NCI-H226 (cell line): ENCODE measurements at regions not wholly inside any gene's neighbourhood (a gene's known extent, or its start where the extent isn't known, plus 50 kb on each side); places are given as distances from the start of the nearest gene placed in this dataset.
"Not testable (repeated sequence)": the region's sequence is repeated elsewhere in the genome, so short reads cannot be mapped to it uniquely, and the experiment has no call there.

ENCODE experiments used
- DNase-seq: peaks from one replicate; pipeline ENCODE4 v3.0.0-alpha.2; 2015

DNA sequence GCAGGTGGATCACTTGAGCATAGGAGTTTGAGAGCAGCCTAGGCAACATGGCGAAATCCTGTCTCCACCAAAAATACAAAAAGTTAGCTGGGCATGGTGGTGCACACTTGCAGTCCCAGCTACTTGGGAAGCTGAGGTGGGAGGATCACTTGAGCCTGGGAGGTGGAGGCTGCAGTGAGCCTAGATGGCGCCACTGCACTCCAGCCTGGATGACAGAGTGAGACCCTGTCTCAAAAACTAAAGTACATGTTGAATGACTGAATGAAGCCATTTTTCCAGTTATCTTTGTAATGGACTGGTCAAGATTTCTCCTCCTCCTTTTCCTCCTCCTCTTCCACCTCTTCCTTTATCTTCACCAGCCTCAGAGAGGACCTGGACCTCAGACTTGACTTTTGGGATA, 272.0 kb downstream of the SMAD2 start:
- DNase-seq: no peak

GRCh38 chr18:47654988-47655387, 275.5 kb downstream of the SMAD2 start:
- no peak for DNase-seq

DNA sequence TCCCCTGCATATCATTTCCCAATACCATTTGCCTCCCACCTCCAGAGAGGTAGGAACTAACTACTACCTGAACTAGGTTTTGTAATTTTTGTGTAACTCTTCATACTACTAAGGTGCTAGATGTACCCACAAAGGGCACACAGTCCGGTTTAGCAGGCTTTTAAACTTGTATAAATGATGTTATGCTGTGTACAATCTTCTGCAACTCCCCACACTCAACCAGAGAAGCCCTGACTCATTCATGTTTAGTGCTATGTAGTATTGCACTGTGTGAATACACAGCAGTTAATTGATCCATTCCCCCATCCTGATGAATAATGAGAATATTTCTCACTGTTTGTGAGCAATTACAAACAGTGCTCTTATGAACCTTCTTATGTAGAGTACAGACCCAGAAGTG, 285.6 kb downstream of the SMAD2 start:
- DNase-seq: no peak

DNA sequence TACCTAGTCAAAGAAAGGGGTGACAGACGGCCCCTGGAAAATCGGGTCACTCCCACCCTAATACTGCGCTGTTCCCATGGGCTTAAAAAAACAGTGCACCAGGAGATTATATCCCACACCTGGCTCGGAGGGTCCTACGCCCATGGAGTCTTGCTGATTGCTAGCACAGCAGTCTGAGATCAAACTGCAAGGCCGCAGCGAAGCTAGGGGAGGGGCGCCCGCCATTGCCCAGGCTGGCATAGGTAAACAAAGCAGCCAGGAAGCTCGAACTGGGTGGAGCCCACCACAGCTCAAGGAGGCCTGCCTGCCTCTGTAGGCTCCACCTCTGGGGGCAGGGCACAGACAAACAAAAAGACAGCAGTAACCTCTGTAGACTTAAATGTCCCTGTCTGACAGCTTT, 292.9 kb downstream of the SMAD2 start:
- not testable (repeated sequence) for DNase-seq

DNA sequence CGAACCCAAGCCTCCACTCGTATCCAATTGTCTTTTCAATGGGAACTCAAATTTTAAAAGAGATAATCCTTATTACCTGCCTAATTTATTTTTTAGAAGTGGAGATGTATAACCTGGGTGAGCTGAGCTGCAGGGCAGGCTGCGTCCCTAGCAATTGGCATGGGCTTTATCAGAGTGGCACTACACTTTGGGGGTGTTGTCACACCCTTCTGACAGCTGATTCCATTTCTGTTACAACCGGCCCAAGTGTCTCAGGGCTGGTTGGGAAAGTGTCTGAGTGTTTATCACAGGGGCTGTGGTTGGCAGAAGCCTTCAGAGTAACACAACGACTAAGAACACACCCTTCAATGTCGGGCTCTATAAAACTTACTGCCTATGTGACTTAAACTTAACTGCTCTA, 295.0 kb downstream of the SMAD2 start:
- no peak for DNase-seq

- no peak for DNase-seq
These were observed 297.4 kb downstream of the SMAD2 start for GRCh38 chr18:47632970-47633635.

DNA sequence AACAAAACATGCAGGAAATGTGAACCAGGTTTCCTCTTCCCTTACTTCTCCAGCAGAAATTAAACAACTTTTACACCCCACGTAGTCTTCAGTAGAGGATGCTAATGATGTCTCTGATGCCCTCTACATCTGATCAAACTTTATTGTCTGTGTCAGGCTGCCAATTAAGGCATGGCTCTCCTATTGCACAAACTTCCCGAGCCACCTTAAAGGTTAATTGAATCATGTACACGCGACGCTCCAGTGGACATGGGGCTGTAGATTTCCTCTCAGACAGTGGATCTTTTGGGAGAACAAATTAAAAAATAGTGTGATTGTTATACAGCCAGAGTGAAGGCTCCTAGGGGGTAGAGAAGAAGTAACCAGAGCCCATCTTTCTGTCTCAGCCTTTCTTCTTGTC, 301.6 kb downstream of the SMAD2 start:
- DNase-seq: no peak

- DNase-seq: no peak
These were observed 302.1 kb downstream of the SMAD2 start for GRCh38 chr18:47628240-47628781.

GRCh38 chr18:47627030-47627429, 303.4 kb downstream of the SMAD2 start:
- DNase-seq: no peak

DNA sequence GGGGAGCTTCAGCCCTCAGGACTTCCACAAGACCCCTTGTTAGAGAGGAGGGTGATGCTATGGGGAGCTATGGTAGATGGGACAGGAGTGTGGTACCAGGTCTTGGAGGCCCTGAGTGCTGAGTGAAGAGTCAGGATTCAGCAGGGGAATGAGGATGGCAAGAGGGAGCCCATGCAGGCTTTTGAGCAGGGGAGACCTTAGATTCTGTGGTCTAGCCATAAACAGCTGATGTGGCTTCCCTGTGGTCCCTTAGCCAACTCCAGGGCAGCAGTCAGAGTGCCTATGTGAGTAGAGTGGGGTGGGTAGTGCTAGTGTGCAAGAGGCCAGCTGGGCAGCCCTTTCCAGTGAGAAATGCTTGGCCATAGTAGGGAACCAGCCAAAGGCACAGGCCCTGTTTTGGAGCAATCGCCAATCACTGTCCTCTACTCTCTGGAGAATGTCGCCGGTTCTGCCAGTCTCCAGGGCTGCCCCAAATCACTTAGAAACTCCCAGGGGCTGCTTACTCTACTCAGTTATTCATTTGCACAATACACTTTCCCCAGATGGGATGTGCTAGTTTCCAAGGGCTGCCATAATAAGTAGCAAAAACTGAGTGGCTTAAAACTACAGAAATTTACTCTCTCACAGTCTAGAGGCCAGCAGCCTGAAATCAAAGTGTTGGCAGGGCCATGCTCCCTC, 310.5 kb downstream of the SMAD2 start:
- DNase-seq: no peak

- no peak for DNase-seq
These were observed 311.7 kb downstream of the SMAD2 start for GRCh38 chr18:47618758-47619157.

GRCh38 chr18:47615043-47615442, 315.4 kb downstream of the SMAD2 start:
- DNase-seq: no peak

- no peak for DNase-seq
These were observed 316.5 kb downstream of the SMAD2 start for GRCh38 chr18:47613929-47614328.

GRCh38 chr18:47611649-47612048, 318.8 kb downstream of the SMAD2 start:
- DNase-seq: no peak

DNA sequence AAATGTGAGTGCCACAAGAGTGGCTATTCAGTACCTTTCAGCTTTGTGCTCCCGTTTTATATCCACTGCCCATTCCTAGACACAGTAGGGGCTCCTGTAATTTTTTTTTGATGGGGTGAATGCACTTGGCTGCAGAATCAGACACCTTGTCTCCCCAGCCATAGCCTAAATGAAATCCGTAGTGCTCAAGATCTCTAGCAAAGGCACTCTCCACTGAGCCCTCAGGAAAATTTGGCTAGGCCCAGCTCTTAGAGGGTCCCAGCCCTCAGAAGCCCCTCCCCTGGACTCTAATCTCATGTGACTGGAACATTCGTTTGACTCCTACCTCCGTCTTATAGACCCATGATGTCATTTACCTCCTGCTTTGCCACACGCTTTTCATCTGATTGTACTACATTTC, 323.9 kb downstream of the SMAD2 start:
- DNase-seq: no peak

DNA sequence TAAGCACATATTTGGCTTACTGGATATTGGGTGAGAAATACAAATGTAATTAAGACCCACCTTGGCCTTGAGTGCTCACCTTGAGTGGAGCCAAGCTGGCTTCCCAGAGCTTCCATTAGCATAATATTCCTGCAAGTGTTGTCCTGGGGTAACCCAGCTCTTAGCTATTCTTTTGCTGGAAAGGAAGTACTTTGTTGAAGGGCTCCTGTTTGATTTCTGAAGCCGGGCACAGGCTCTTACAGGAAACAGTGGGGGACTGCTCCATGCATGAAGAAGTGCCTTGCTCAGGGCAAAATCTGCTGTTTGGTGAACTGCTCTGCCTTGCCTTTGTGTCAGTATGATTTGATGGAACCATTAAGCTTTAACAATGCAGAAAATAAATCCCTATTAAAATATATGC, 325.4 kb downstream of the SMAD2 start:
- no peak for DNase-seq

DNA sequence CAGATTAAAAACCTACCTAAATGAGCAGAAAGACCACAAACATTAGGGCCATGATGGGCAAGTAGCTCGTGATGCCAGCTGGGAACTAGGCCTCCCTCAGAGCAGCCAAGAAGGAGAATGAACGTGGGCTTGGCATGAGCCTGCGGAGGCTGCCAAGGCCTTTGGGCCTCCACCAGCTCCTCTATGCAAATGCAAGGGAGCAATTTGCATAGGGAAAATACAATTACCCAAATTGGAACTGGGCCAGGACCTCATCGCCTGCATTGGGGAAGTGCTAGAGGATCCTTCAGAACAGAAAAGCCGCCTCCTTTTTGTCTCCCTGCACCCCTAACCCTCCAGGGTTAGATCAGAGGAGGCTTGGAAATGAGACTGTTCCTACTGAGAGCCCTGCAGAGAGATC, 326.4 kb downstream of the SMAD2 start:
- no peak for DNase-seq

- no peak for DNase-seq
These were observed 327.3 kb downstream of the SMAD2 start for GRCh38 chr18:47603158-47603557.

GRCh38 chr18:47602273-47602897, 328.1 kb downstream of the SMAD2 start:
- no peak for DNase-seq

- DNase-seq: no peak
These were observed 328.7 kb downstream of the SMAD2 start for GRCh38 chr18:47601581-47602272.

DNA sequence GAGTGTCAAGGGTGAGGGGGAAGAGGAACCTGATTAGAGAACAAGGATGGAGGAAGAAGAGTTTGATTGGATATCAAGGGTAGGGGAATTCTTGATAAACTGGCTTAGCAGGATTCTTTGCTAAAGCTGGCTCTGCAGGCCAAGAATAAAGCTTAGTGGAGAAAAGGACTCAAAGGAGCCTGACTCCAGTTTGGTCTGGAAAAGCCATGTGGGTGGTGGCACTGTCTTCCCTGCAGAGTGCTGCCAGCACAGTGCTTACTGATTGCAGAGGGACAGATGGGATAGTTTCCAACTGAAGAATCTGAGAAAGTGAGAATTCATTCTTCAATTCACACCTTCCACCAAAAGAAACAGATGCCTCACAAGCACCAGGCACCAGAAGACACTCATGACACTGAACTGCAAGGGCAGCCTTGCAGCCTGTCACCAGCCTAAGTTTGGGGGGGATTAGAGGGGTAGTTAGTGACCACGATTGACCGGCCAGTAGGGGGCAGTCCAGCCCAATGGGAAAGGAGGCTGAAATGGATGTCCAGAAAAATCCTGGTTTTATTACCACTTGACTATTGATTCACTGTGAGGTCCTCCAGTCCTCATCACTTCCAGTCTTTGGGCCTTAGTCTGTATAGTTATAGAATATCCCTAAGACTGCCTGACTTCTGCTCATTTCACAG, 334.5 kb downstream of the SMAD2 start:
- DNase-seq: no peak

DNA sequence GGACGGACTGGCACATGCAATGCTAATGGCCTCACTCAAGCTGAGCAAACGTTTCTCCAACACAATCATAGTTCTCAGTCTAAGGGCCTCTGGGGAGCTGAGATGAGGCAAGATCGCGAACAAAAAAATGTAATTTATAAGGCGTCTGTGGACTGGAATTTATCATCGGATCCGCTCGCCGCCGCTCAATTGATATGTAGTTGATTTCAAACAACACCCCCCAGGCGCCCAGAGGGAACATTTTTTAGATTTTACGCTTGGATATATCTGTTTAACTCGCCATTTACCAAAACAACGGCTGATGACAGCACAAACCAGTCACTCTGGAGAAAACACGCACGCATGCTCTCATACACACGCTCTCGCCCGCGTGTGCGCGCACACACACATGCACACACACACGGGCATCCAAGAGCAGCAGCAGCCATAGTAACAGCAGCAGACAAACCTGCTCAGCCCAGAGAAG, 335.8 kb downstream of the SMAD2 start:
- DNase-seq: no peak
